ENCODE measurements at regions not wholly inside any gene's neighbourhood (a gene's known extent, or its start where the extent isn't known, plus 50 kb on each side); places are given as distances from the start of the nearest gene placed in this dataset.

GRCh38 chr9:78685471-78685870 is 388.5 kb downstream of the PSAT1 start:
- Histone ChIP-seq H3K27me3 (ENCODE audit: control insufficient read depth, insufficient read depth, low read length) (no peaks in the 10 kb centered on the region), H3K4me3 (ENCODE audit: low read depth, low read length) (no peak overlapping the region), H3K36me3 (ENCODE audit: control insufficient read depth, insufficient read depth, low read length) (no peaks in the 10 kb centered on the region)
- TF ChIP-seq CTCF (IDR thresholded peaks at IDR 0.05; ENCODE audit: insufficient read depth, low read length, poor library complexity, severe bottlenecking), result no peak
- DNase-seq (ENCODE audit: low read depth), result no peak

- no peak for TF ChIP-seq CTCF (IDR thresholded peaks at IDR 0.05; ENCODE audit: insufficient read depth, low read length, poor library complexity, severe bottlenecking)
Measured at GRCh38 chr9:78688796-78689195, 391.9 kb downstream of the PSAT1 start.

GRCh38 chr9:78691542-78691941 is 394.6 kb downstream of the PSAT1 start:
- no peak for TF ChIP-seq CTCF (IDR thresholded peaks at IDR 0.05; ENCODE audit: insufficient read depth, low read length, poor library complexity, severe bottlenecking)
- no peaks in the 10 kb centered on the region for H3K27me3 ChIP-seq (ENCODE audit: control insufficient read depth, insufficient read depth, low read length)
- H3K36me3 ChIP-seq (ENCODE audit: control insufficient read depth, insufficient read depth, low read length), result no peaks in the 10 kb centered on the region
- no peak overlapping the region for H3K4me3 ChIP-seq (ENCODE audit: low read depth, low read length)
- no peak for DNase-seq (ENCODE audit: low read depth)

More at GRCh38 chr9:78688796-78689195, 391.9 kb downstream of the PSAT1 start:
- H3K36me3 ChIP-seq (ENCODE audit: control insufficient read depth, insufficient read depth, low read length), result no peaks in the 10 kb centered on the region
- DNase-seq (ENCODE audit: low read depth), result no peak
- H3K4me3 ChIP-seq (ENCODE audit: low read depth, low read length), result no peak overlapping the region
- no peaks in the 10 kb centered on the region for H3K27me3 ChIP-seq (ENCODE audit: control insufficient read depth, insufficient read depth, low read length)

GRCh38 chr9:78692871-78693270 is 395.9 kb downstream of the PSAT1 start:
- TF ChIP-seq CTCF (IDR thresholded peaks at IDR 0.05; ENCODE audit: insufficient read depth, low read length, poor library complexity, severe bottlenecking), result no peak
- Histone ChIP-seq H3K36me3 (ENCODE audit: control insufficient read depth, insufficient read depth, low read length) (no peaks in the 10 kb centered on the region), H3K4me3 (ENCODE audit: low read depth, low read length) (no peak overlapping the region), H3K27me3 (ENCODE audit: control insufficient read depth, insufficient read depth, low read length) (no peaks in the 10 kb centered on the region)
- no peak for DNase-seq (ENCODE audit: low read depth)

GRCh38 chr9:78694974-78695373 is 398.0 kb downstream of the PSAT1 start:
- DNase-seq (ENCODE audit: low read depth), result no peak
- H3K4me3 ChIP-seq (ENCODE audit: low read depth, low read length), result no peak overlapping the region
- TF ChIP-seq CTCF (IDR thresholded peaks at IDR 0.05; ENCODE audit: insufficient read depth, low read length, poor library complexity, severe bottlenecking), result no peak
- H3K36me3 ChIP-seq (ENCODE audit: control insufficient read depth, insufficient read depth, low read length), result no peaks in the 10 kb centered on the region
- no peaks in the 10 kb centered on the region for H3K27me3 ChIP-seq (ENCODE audit: control insufficient read depth, insufficient read depth, low read length)

- DNase-seq (ENCODE audit: low read depth), result no peak
- H3K36me3 ChIP-seq (ENCODE audit: control insufficient read depth, insufficient read depth, low read length), result no peaks in the 10 kb centered on the region
- no peak for TF ChIP-seq CTCF (IDR thresholded peaks at IDR 0.05; ENCODE audit: insufficient read depth, low read length, poor library complexity, severe bottlenecking)
- no peak overlapping the region for H3K4me3 ChIP-seq (ENCODE audit: low read depth, low read length)
- H3K27me3 ChIP-seq (ENCODE audit: control insufficient read depth, insufficient read depth, low read length), result no peaks in the 10 kb centered on the region
Measured at GRCh38 chr9:78695519-78695918, 398.6 kb downstream of the PSAT1 start.
